ENCODE measurements at regions not wholly inside any gene's neighbourhood (a gene's known extent, or its start where the extent isn't known, plus 50 kb on each side); places are given as distances from the start of the nearest gene placed in this dataset.

- no peaks in the 10 kb centered on the region for H3K36me3 Mint-ChIP-seq (ENCODE audit: low read depth)
- H3K9me3 Mint-ChIP-seq, result no peaks in the 10 kb centered on the region
- no peak overlapping the region for H3K4me3 Mint-ChIP-seq
- H3K27ac Mint-ChIP-seq, result no peak overlapping the region
- H3K27me3 Mint-ChIP-seq, result peaks cover 16% of the 10 kb centered on the region
- no peaks in the 10 kb centered on the region for H3K4me1 Mint-ChIP-seq (ENCODE audit: low read depth)
Observed at GRCh38 chr17:72574675-72575510, 454.1 kb downstream of the SOX9 start.

- H3K9me3 Mint-ChIP-seq, result no peaks in the 10 kb centered on the region
- no peaks in the 10 kb centered on the region for H3K4me1 Mint-ChIP-seq (ENCODE audit: low read depth)
- H3K27ac Mint-ChIP-seq, result no peak overlapping the region
- H3K4me3 Mint-ChIP-seq, result no peak overlapping the region
- H3K27me3 Mint-ChIP-seq, result peaks cover 20% of the 10 kb centered on the region
- H3K36me3 Mint-ChIP-seq (ENCODE audit: low read depth), result no peaks in the 10 kb centered on the region
Observed at GRCh38 chr17:72575542-72576233, 454.9 kb downstream of the SOX9 start.

- H3K27ac Mint-ChIP-seq, result no peak overlapping the region
Observed at GRCh38 chr17:72576289-72576759, 455.5 kb downstream of the SOX9 start.

GRCh38 chr17:72578817-72579470 is 458.1 kb downstream of the SOX9 start:
- no peaks in the 10 kb centered on the region for H3K9me3 Mint-ChIP-seq
- no peaks in the 10 kb centered on the region for H3K4me1 Mint-ChIP-seq (ENCODE audit: low read depth)
- H3K27me3 Mint-ChIP-seq, result peaks cover 15% of the 10 kb centered on the region
- H3K4me3 Mint-ChIP-seq, result no peak overlapping the region
- no peaks in the 10 kb centered on the region for H3K36me3 Mint-ChIP-seq (ENCODE audit: low read depth)
- no peak overlapping the region for H3K27ac Mint-ChIP-seq

More at GRCh38 chr17:72576289-72576759, 455.5 kb downstream of the SOX9 start:
- no peak overlapping the region for H3K4me3 Mint-ChIP-seq
- H3K36me3 Mint-ChIP-seq (ENCODE audit: low read depth), result no peaks in the 10 kb centered on the region
- peaks cover 20% of the 10 kb centered on the region for H3K27me3 Mint-ChIP-seq
- H3K9me3 Mint-ChIP-seq, result no peaks in the 10 kb centered on the region
- H3K4me1 Mint-ChIP-seq (ENCODE audit: low read depth), result no peaks in the 10 kb centered on the region

- Mint-ChIP-seq H3K4me3 (no peak overlapping the region), H3K9me3 (no peaks in the 10 kb centered on the region), H3K27me3 (peaks cover 10% of the 10 kb centered on the region), H3K27ac (no peak overlapping the region), H3K36me3 (ENCODE audit: low read depth) (no peaks in the 10 kb centered on the region), H3K4me1 (ENCODE audit: low read depth) (no peaks in the 10 kb centered on the region)
Observed at GRCh38 chr17:72579990-72580320, 459.1 kb downstream of the SOX9 start.

- peaks cover 10% of the 10 kb centered on the region for H3K27me3 Mint-ChIP-seq
- H3K27ac Mint-ChIP-seq, result no peak overlapping the region
- H3K4me3 Mint-ChIP-seq, result no peak overlapping the region
- H3K36me3 Mint-ChIP-seq (ENCODE audit: low read depth), result no peaks in the 10 kb centered on the region
- H3K4me1 Mint-ChIP-seq (ENCODE audit: low read depth), result no peaks in the 10 kb centered on the region
- H3K9me3 Mint-ChIP-seq, result no peaks in the 10 kb centered on the region
Observed at GRCh38 chr17:72580321-72581127, 459.7 kb downstream of the SOX9 start.

- Mint-ChIP-seq H3K36me3 (ENCODE audit: low read depth) (no peaks in the 10 kb centered on the region), H3K9me3 (no peaks in the 10 kb centered on the region), H3K27me3 (peaks cover 35% of the 10 kb centered on the region), H3K27ac (no peak overlapping the region), H3K4me3 (no peak overlapping the region), H3K4me1 (ENCODE audit: low read depth) (peaks cover 23% of the 10 kb centered on the region)
Observed at GRCh38 chr17:72587156-72587555, 466.3 kb downstream of the SOX9 start.

GRCh38 chr17:72587773-72588511 is 467.1 kb downstream of the SOX9 start:
- H3K27me3 Mint-ChIP-seq, result peaks cover 35% of the 10 kb centered on the region
- no peaks in the 10 kb centered on the region for H3K36me3 Mint-ChIP-seq (ENCODE audit: low read depth)
- no peaks in the 10 kb centered on the region for H3K9me3 Mint-ChIP-seq
- H3K4me1 Mint-ChIP-seq (ENCODE audit: low read depth), result peaks cover 23% of the 10 kb centered on the region
- H3K4me3 Mint-ChIP-seq, result no peak overlapping the region
- no peak overlapping the region for H3K27ac Mint-ChIP-seq

GRCh38 chr17:72588561-72588960 is 467.7 kb downstream of the SOX9 start:
- no peaks in the 10 kb centered on the region for H3K9me3 Mint-ChIP-seq
- H3K27me3 Mint-ChIP-seq, result peaks cover 41% of the 10 kb centered on the region
- H3K4me3 Mint-ChIP-seq, result no peak overlapping the region
- no peak overlapping the region for H3K27ac Mint-ChIP-seq
- H3K4me1 Mint-ChIP-seq (ENCODE audit: low read depth), result peaks cover 23% of the 10 kb centered on the region
- no peaks in the 10 kb centered on the region for H3K36me3 Mint-ChIP-seq (ENCODE audit: low read depth)

- no peak overlapping the region for H3K27ac Mint-ChIP-seq
Observed at GRCh38 chr17:72588961-72589360, 468.1 kb downstream of the SOX9 start.

GRCh38 chr17:72590382-72590781 is 469.6 kb downstream of the SOX9 start:
- Mint-ChIP-seq H3K9me3 (no peaks in the 10 kb centered on the region), H3K4me1 (ENCODE audit: low read depth) (peaks cover 23% of the 10 kb centered on the region), H3K27me3 (peaks cover 55% of the 10 kb centered on the region), H3K27ac (no peak overlapping the region), H3K36me3 (ENCODE audit: low read depth) (no peaks in the 10 kb centered on the region), H3K4me3 (peak overlapping the region; percentile 21)

More at GRCh38 chr17:72588961-72589360, 468.1 kb downstream of the SOX9 start:
- no peaks in the 10 kb centered on the region for H3K36me3 Mint-ChIP-seq (ENCODE audit: low read depth)
- H3K4me1 Mint-ChIP-seq (ENCODE audit: low read depth), result peaks cover 23% of the 10 kb centered on the region
- H3K9me3 Mint-ChIP-seq, result no peaks in the 10 kb centered on the region
- peaks cover 45% of the 10 kb centered on the region for H3K27me3 Mint-ChIP-seq
- H3K4me3 Mint-ChIP-seq, result no peak overlapping the region

GRCh38 chr17:72590882-72591281 is 470.1 kb downstream of the SOX9 start:
- H3K27me3 Mint-ChIP-seq, result peaks cover 55% of the 10 kb centered on the region

GRCh38 chr17:72591289-72592241 is 470.7 kb downstream of the SOX9 start:
- H3K36me3 Mint-ChIP-seq (ENCODE audit: low read depth), result no peaks in the 10 kb centered on the region
- no peaks in the 10 kb centered on the region for H3K9me3 Mint-ChIP-seq
- peaks cover 23% of the 10 kb centered on the region for H3K4me1 Mint-ChIP-seq (ENCODE audit: low read depth)
- peak overlapping the region; percentile 85 for H3K4me3 Mint-ChIP-seq
- H3K27ac Mint-ChIP-seq, result no peak overlapping the region
- H3K27me3 Mint-ChIP-seq, result peaks cover 55% of the 10 kb centered on the region

More at GRCh38 chr17:72590882-72591281, 470.1 kb downstream of the SOX9 start:
- Mint-ChIP-seq H3K4me1 (ENCODE audit: low read depth) (peaks cover 23% of the 10 kb centered on the region), H3K36me3 (ENCODE audit: low read depth) (no peaks in the 10 kb centered on the region), H3K4me3 (peak overlapping the region; percentile 49), H3K27ac (no peak overlapping the region), H3K9me3 (no peaks in the 10 kb centered on the region)
